ENCODE measurements at regions not wholly inside any gene's neighbourhood (a gene's known extent, or its start where the extent isn't known, plus 50 kb on each side); places are given as distances from the start of the nearest gene placed in this dataset.

DNA sequence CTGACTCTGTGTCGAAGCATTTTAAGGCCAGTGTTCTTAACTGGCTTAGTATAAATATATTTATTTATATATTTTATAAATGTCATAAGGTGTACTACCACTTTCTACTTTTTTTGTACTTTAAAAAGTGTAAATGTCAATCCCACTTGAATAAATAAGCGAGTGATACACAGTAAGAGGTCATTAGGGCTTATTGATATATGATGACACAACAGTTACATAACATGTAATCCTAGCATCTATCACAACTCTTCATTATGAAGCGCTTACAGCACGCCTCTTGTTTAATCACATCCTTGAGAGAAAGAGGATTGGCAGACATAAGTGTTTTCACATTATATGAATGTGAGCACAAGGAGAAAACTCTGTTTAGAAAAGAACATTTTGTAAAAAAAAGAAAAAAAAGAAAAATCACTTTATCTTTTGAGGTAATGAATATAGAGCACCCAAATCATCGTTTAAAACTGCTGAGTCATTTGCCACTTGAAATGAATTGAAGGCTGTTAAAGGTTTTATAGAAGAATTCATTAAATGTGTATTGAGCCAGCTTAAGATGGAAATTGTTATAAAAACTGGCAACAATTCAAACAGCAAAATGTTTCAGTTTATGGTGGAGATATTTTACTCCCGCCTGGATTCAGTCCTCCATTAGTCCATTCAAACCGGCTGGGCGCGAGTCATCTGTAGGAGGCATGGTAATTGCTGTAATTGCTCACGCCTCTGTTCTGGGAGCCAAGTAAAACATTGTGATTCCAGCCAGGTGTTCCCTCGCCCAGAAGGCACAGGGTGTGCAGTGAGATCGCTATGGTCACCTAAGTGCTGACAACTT, 627.3 kb upstream of the KIRREL3 start:
- no peak for DNase-seq

DNA sequence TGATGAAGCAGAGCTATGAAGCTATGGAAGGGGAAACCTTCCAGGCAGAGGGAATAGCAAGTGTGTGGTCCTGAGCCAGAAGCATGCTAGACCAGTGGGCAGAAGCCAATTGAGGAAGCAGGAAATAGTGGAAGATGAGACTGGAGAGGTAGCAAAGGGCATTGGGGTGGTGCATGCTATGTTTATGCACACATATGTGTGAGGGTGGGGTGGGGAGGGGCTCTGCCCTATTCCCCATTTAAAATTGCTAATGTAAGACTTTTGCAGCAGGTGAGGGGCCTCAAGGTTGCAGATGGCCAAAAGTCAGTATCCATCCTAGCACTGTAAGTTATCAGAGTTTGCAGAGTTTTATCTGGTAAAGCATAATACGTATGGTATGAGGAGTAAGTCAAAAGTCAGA, 626.6 kb upstream of the KIRREL3 start:
- DNase-seq, result no peak

DNA sequence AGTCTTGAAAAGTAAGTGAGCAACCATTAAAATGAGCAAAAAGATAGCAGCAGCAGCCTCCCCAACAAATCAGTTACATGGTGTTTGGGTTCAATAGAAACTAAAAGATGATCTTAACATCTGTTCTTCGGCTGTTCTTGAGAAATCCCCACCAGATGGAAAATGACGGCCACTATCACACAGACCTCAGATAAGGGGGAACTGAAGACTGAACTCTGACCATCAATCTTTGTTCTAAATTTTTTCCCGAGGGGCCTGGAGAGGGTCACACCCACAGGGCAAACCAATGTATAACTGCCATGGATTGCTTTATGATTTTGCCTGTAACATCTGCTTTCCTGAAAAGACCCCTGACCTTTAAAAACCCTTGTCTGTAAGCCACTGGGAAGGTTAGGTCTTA, 624.8 kb upstream of the KIRREL3 start:
- DNase-seq, result no peak

DNA sequence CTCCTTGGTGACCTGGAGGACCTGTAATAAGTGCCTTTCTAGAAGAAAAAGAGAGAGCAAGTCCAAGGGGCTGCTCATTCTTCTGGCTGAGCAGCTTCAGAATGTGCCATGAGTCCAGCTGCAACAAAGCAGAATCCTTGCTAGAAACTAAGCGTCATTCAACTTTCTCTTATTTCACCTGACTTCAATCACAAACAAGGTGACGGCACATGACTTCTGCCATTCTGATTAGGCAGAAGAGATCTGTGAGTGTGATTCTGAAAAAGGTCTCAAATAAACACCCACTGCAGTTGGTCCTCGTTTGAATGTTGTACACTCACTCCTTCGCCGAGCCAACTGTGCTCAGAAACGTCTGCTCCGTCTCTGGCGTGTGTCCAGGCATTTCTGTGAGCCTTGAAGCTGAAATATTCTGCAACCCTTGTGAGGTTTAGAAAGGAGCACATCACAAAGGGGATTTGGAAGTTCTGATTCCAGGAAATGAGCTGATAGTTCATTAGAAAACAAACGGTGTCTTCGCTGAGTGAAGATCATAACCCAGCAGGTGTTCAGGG, 623.8 kb upstream of the KIRREL3 start:
- no peak for DNase-seq

DNA sequence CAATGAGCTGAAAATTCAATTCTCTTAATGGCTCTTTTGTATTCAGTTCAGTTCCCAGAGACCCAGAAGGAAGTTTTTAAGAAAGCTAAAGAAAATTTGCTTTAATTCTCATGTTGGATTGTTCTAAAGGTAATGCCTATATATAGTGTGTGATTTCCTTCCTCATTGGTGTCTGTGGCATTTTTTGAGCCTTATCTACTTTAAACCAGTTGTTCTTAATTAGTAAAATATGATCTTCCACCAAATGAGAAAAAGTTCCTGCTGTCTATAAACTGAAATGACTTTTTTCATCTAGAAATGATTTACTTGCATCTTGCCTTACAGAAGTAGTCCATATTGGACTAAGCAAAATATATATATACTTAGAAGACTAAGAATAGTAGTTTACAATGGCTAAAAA, 622.1 kb upstream of the KIRREL3 start:
- DNase-seq, result no peak

DNA sequence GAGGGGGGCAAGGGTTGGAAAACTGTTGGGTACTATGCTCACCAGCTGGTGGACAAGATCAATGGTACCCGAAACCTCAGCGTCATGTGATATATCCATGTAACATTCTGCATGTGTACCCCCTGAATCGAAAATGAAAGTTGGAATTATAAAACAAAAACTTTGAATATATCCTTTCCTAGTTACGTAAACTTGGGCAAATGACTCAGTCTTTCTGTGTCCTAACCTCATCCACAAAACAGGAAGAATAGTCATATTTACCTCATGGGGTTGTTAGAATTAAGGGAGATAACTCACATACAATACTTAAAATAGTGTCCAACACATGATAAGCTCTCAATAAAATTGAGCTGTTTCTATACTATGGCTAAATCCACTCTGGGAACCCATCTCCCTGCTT, 620.1 kb upstream of the KIRREL3 start:
- no peak for DNase-seq

DNA sequence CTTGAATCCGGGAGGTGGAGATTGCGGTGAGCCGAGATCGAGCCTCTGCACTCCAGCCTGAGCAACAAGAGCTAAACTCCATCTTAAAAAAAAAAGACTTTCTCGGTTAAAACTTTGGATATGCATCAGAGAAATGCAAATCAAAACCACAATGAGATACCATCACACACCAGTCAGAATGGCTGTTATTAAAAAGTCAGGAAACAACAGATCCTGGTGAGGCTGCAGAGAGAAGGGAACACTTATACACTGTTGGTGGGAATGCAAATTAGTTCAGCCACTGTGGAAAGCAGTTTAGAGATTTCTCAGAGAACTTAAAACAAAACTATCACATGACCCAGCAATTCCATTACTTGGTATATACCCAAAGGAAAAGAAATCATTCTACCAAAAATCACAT, 619.4 kb upstream of the KIRREL3 start:
- DNase-seq, result no peak

DNA sequence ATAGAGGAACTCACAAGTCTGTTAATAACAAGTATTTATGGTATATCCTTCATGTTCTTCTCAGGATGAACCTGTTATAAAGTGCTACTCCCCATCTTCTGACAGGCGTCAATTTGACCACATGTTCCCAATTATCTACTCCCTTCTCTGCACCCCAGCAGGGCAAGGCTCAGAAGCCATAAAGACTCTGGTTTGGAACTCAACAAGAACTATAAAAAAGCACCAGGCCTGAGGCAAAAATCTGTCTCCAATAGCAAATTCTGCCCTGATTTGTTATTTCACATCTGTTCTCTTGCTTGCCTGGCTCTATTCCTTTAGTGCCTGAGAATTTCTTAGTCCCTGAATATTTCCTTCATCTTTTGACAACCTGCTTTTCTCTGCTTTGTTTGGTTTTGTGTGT, 618.2 kb upstream of the KIRREL3 start:
- no peak for DNase-seq

DNA sequence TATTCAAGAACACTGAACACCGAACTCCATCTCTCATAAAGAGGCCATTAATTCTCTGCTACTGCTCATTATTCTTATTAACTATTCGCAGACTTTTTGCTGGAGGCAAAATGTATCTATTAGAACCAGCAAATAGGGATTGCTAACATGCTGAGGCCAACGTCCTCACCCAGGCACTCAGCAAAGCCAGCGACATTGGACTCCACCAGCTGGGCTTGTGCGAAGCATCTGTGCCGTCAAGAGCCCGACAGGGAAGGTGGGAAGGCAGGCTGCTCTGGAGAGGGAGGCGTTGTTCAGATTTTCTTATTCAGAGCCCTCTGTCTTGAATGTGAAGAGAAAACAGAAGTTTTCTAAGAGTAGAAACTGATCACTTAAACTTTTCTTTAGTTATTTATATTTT, 615.6 kb upstream of the KIRREL3 start:
- no peak for DNase-seq

DNA sequence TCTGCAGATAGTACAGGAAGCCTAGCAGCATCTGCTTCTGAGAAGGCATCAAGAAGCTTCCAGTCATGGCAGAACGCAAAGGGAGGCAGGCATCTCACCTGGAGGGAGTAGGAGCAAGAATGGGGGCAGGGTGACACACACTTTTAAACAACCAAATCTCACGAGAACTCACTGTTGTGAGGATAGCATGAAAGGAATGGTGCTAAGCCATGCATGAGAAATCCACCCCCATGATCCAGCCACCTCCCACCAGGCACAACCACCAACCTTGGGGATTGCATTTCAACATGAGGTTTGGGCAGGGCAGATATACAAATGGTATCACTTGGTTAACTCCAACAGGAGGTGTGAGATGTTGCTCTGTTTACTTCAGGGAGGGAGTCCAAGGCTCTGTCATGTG, 612.0 kb upstream of the KIRREL3 start:
- no peak for DNase-seq

DNA sequence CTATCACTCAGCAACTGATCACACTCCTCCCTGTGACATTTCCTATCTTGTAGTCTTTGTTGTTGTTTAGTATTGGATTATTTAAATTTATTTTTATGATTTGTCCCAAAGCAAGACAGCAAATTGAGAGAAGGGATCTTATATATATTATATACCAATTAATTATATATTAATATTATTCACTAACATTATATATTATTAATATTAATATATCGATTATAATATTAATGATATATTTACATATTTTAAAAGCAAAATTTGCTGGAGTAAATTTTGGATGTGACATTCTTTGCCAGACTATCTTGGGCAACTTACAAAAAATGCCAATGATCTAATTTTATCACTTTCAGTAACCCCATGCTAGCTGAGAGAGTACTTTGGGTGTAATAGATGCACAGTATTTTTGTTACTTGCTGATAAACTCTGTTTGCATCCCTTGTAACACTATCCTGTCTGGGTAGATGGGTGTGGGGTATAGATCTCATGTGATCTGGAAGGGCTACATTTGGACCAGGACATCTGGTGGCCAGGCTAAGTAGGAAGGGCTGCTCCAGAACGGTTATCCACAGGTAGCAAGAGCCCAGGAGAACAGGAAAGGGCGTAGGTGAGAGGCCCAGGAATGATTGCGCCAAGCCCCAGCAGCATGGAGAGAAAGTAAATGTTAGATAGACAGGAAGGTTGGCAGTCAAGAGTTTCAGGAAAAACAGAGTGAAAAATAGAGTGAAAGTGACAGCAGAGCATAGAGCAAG, 608.6 kb upstream of the KIRREL3 start:
- DNase-seq, result no peak

DNA sequence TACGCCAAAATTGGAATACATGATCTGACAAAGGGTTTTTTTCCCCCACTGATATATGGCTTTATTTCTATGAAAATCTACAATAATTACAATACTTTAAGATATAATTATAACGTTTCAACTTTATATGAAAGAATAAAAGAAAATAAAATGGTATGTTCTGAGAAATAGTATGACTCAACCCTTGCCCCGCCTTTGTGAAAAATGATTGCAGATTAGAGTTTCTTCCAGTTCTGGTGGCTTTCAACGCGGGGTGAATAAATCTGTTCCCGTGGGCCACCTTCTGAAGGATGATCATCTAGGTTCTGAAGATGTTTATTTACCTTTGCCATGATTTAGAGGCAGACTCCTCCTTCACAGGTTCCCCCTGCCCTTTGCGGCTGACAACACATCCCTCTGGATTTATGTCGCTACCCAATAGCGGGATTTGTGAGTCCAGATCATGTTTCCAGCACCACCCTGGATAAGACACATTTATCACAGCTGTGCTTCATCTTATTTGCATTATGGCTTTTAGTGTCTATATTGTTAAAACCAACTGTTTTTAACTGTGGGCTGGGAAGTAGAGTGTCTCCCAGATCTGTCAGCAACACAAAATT, 607.0 kb upstream of the KIRREL3 start:
- DNase-seq, result no peak

DNA sequence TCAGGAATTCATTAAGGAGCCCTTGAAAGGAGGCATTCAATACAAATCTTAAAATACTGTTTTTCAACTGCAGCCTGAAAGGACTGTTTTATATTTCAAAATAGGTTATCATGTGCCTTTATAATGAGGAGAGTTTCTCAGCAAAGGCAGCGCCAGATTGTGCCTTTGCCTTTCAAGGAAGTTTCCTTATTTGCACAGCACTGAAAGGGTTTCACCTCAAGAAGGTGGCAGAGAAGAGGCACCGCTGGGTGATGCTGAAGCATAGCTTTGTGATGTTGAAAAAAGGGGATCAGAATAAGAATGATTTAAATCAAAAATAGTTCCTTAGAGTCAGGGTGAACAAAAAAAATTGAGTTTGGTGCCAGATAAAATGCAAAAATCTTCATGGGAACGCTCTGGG, 601.0 kb upstream of the KIRREL3 start:
- DNase-seq, result no peak

DNA sequence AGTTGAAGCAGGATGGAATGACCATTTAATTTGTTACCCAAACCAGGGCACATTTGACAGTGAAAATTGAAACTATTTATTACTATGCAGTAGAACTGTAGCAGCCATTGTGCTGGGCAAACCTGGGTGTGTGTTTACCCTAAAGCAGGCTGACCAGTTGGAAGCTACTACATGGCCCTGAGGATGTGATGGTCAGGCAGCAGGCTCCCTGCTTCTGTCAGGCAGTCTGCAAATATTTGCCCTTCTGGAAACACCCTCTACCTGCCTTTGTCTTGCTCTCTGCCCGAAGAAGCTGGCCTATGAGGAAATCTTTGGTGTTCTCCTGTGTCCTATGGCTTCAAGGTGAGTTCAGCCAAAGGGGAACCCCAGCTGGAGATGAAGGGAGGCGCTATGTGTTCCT, 600.1 kb upstream of the KIRREL3 start:
- no peak for DNase-seq

DNA sequence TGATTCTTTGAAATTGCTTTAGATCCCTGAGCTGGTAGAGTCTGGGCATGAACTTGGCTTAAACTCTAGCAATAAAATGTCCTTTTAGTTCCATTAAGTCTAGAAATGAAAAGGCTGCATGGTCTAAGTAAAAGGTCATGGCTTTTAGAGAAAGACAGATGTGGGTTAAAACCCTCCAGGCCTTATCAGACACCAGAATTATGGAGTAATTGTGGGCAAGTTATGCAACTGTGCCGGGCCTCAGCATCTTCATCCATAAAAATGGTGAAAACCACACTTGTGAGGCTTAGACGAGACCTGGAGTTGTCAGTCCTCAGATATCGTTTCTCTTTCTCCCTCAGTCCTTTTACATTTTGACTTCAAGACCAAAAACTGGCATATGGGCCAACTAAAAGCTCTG, 597.9 kb upstream of the KIRREL3 start:
- no peak for DNase-seq

DNA sequence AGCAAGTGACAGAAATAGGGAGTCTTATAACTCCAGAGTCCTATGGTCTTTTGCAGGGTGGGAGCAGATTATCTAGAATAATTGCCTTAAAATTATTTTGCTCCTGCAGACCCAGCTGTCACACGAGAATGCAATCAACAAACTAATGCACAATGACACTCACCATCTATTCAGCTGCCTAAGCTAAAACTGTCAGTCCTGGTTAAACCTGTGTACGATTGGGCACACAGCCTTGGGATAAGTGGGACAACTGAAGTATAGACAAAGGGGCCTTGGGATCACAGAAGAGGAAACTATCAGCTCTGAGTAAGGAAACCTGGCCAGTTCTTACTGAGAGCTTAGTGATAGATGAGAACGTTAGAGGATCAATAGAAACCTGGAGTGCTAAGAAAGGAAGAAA, 595.9 kb upstream of the KIRREL3 start:
- DNase-seq, result no peak

DNA sequence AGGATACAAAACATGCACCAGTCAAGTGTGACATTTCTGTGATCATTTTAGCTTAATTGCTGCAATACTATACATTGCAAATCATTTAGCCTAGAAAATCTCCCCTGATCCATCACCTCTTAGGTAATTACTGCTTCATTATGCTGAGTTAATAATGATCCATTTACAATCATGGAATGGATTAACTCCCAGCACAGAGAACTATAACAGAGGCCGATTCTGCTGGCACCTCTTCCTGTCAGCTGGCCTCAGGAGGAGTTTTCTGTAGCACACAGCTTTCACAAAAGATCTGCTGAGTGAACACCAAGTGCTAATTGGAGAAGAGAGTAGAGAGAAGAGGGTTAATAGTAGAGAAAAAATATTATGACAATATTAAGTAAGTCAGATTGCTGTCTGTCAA, 591.8 kb upstream of the KIRREL3 start:
- no peak for DNase-seq

DNA sequence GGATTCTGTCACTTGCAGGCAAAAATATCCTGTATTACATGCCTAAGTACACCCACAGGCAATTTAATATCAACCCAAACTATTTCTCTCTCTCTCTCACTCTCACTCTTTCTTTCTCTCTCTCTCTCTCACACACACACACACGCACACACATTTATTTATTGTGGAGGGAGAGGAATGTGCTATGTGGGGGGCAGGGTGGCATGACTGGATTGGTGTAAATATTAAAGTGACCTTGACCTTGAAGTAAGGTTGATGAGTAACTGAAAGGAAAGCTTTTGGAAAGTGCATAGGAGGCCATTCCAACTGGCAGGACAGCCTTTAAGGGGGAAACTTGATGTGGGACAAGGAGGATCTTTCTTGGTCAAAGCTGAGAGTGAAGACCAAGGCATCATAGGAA, 589.7 kb upstream of the KIRREL3 start:
- no peak for DNase-seq

DNA sequence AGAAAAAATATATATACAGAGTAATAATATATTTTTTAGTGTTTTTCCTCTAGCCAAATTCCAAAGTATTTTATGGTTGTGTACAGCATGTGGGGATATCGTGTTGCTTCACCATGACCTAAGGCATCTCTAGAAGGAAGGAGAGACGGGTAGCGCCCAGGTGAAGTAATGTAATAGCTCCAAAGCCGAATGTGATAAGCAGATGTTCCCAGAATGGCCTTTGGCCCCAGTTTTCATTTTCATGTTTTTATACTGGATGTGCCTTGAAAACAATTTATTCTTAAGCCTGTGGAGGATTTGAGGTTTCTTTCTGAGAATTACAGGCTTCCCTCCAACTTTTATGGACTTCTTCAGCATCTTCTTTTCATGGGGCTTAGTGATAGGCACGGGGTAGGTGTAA, 587.9 kb upstream of the KIRREL3 start:
- DNase-seq, result no peak

DNA sequence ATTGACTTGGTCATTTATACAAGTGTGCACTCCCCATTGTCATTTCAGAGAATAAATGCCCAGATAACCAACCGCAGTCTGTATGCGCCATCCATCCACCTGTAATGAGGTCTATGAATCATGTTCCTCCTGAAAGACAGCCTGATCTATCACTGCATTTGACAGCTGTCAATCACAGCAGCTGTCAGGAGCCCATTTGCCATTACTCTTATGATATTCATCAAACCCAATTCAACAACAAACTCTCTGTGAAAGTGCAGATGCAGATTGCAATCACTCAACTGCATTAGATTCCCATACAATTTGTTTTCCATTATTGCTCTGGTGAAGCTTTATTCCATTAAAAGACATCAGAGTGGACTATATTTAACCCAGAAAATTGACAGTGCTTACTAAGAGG, 586.9 kb upstream of the KIRREL3 start:
- no peak for DNase-seq

DNA sequence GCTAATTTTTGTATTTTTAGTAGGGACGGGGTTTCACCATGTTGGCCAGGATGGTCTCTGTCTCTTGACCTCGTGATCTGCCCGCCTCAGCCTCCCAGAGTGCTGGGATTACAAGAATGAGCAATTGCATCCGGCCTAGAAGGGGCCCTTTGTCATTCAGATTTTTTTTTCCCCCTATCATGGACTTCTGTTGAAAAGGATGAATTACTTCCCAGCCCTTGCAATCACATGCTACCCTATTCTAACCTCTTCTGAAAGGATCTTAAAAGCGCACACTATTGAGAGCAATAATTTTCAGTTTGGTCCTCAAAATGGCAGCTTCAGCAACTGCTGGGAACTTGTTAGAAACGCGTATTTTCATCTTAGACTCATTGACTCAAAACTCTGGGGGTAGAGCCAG, 575.6 kb upstream of the KIRREL3 start:
- DNase-seq, result no peak

DNA sequence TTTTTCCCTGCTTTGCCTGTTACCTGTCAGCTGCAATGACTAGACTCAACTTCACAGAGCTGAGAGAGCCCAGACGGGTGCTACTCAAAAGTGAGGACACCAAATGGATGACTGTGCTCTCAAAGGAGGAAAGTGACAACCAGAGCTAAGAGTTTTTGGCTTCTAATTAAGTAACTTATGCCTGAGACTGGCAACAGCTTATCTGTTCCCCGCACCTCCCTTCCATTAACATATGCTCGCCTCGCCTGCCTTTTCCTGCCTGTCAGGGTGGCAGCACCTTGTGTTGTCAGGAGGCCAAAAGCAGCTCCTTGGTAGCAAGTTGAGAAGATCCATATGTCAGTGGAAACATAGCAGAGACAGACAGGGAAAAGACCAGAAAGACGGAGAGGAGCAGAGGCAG, 573.9 kb upstream of the KIRREL3 start:
- DNase-seq, result no peak

DNA sequence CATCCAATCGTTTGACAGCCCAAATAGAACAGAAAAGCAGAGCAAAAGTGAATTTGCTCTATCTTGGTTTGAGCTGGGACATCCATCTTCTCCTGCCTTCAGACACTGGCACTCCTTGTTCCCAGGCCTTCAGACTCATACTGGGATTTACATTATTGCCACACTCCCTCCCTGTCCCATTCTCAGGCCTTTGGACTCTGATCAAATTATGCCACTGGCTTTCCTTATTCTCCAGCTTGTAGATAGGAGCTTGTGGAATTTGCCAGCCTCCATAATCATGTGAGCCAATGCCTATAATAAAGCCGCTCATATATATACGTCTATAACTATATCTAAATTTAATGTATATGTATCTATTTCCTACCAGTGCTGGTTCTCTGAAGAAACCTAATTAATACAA, 568.3 kb upstream of the KIRREL3 start:
- no peak for DNase-seq
